ENCODE measurements at regions not wholly inside any gene's neighbourhood (a gene's known extent, or its start where the extent isn't known, plus 50 kb on each side); places are given as distances from the start of the nearest gene placed in this dataset.

DNA sequence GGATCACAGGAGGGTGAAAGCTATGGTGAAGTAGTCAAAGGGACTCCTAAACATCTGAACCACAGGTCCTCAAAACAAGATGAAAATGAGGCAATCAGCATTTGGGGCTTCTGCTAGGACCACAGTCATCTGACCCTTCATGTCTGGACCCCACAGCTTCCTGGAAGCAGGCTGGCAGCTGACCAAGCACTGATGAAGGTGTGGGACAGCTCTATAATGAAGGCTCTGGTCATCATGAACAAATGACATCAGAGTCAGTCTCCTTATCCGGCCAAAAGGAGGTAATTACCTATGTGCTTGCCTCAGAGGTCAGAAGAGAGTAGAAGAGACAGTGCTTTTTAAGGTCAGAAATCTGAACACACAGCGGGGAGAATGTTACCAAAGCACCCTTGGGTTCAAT is 101.2 kb upstream of the GNAO1 start:
- no peak for DNase-seq (ENCODE audit: low read depth)

DNA sequence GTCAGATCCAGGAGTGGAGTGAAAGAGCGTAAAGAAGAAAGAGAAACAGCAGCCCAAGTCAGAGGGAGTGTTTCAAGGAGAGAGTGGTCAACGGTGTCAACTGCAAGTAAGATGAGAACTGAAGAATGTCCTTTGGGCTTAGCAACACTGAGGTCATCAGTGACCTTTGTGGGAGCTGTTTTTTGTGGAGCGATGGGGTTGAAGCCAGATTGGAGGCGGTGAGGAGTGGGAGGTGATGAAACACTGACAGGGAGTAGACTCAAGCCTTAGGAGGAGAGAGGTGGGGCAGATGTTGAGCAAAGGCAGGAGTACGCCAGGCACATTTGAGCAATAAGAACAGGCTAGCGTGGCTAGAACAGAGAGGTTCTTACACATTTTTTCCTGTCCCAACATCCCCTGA is 103.7 kb upstream of the GNAO1 start:
- no peak for DNase-seq (ENCODE audit: low read depth)

DNA sequence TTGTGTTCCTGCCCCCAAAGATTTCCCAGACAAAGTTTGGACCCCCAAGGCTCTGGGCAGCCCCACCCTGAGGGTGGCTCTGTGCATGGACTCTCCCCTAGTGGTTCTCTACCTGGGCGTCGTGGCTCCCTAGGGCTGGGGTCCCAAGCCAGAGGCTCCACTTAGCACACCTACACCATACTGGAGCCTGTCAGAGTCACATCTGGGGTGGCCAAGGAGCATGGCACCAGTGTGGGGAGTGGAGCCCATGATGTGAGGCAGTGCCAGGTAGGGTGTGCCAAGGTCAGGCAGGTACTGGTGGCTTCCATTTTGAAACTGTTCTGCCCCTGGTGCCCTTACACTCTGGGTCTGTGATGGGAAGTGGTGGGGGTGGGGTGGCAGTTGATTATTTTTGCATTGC is 109.9 kb upstream of the GNAO1 start:
- no peak for DNase-seq (ENCODE audit: low read depth)

DNA sequence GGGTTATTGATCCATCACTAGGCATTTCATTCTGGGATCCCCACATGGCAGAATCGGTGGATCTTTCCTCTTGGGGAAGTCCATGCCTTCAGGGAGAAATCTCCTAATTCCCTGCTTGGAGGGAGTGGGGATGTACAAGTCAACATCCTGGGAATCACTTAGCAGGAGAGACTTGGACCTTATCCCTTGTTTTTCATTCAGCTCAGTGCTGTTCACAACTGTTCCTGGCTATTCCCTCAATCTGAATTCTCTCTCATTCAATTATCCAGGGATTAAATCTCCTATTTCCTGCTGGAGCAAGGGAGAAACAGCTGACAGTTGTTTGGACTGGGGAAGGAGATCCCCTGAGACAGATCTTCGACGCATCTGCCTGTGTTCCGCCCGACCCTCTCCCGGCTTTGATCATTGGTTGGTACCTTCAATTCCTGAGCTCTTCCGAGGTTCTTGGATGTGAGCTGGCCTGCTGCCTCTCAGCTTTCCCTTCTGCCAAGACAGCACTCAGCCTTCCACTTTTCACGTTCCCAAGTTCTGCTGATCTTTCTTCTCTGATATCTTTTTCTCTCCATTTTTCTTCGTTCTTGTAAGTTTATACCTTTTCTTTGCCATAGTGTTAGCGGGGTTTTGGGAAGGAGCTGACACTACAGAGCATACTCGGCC is 115.4 kb upstream of the GNAO1 start:
- DNase-seq (ENCODE audit: low read depth), result no peak

DNA sequence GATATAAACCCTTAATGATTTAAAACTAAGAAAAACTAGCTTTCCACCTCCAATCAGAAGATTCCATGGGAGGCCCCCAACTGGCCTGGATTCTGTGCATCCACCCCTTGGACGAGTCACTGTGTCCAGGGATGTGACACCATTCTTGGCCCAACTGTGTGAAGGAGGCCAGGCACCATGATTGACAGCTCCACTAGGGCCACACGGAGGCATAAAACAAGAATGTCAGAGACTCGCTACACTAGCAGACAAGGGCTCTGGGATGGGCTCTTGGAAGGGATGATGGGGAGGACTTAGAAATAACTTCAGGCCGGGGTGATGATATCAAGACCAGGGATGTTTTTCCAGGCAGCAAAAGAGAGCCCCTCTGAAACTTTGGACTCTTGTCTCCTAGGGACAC is 117.8 kb upstream of the GNAO1 start:
- DNase-seq (ENCODE audit: low read depth), result no peak

DNA sequence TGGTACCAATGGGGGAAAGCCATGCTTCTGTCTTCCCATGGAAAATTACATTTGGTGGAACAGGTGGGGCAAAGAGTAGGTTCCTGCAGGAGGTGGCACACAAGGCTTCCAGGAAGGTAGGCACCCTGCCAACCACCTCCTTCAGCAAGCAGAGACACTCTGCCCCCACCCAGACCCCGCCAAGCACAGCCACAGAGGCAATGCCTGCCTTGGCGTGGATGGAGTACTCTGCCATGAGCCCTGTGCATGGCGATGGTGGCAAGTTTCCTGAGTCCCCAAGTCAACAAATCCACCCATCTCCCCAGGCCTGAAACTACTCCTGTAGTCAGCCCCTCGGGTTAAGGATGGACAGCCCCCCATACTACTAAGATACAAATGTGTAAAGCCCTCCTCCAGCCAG is 119.2 kb upstream of the GNAO1 start:
- DNase-seq (ENCODE audit: low read depth), result no peak

DNA sequence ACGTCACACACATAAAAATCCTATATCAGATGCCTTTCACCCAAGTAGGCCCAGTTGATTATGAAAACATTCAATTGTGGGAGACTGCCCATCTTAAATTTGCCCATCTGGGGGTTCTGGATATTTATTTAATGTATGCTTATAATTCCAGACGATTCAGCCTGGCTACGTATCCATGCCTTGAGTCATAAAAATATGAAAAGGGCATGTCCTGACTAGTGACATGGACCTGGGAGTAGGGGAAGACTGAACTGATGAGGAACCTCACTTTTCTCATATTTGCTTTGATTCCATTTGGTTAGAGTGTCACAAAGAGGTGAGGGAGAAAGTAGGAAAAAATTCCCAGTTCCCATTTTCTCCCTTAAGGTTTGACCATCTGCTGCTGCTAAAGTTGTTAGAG is 122.5 kb upstream of the GNAO1 start:
- DNase-seq (ENCODE audit: low read depth), result no peak

DNA sequence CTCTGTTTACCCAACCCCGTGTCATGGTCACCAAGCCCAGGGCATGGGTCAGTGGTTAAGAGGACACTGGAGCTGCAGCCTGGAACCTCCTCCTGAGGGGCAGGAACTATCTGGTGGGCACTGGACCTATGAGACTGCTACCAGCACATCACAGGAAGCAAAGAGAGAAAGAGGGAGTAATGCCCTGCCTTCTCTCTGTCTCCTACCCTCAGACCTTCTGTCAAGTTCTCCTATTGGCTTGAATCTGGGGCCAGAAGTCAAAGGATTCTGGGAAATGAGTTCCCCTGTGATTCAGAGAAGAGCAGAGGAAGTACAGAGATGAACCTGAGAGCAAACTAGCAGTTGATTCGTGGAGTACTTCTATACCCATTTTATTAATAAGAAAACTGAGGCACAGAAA is 123.0 kb upstream of the GNAO1 start:
- no peak for DNase-seq (ENCODE audit: low read depth)

DNA sequence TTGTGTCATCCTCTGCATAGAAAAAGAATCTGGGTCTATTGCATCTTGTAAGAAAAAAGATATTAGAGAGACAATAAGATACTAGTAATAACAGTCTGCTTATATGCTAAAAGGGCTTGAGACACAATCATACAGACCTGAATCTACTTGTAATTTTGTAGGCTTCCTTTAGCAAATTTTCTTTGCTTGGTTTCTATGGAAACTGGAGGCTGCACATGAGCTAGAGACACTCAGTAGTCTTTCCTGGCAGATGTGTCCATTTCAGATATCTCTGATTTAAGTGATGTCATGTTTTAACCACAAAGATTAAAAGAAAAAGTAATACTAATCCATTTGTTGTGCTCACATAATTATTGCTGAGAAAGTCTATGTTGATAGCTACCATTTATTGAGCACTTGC is 123.9 kb upstream of the GNAO1 start:
- DNase-seq (ENCODE audit: low read depth), result no peak

DNA sequence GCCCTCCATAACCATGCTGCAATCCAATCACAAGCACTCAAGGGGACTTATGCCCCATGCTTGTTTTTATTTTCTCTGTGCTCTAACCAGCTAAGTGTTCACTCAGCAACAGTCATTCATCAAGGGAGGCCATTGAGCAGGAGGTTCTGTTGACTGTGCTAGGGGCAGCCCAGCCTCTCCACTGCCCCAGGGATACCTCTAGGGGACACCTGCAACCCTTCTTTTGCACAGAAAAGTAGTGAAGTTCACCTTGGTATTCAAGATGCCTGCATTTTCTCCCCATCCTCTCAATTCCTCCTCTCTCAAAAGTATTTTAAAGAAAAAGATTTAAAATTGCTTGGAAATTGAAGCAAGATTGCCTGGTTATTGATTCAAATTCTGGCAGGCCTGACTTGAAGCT is 124.7 kb upstream of the GNAO1 start:
- DNase-seq (ENCODE audit: low read depth), result no peak

DNA sequence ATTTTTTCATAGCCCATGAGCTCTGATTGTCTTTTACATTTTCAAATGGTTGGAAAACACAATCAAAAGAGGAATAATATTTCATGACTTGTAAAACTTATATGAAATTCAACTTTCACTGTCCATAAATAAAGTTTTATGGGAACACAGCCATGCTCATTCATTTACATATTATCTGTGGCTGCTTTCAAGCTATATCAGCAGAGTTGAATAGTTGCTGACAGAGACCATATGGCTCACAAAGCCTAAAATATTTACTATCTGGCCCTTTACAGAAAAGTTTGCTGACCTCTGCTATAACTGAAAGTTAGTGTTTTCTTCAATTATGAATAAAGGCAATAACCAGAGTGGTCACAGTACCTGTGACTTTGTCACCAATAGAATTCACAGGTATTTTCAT is 128.2 kb upstream of the GNAO1 start:
- no peak for DNase-seq (ENCODE audit: low read depth)

DNA sequence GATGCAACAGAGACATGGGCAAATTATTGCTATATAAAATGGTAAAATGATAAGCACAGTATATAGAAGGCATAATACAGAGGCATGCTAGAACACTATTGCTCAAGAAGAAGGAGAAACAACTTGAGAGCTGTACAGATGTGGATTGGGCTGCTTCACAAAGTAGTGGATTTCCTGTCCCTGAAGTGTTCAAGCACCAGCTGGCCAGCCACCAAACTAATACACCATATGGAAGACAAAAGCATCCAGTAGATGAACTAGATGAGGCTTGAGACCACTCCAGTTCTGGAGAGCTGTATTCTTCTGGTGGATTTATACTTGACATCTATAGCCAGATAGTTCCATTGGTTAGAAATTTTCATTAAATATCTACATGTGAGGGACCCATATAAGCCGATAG is 134.1 kb upstream of the GNAO1 start:
- DNase-seq (ENCODE audit: low read depth), result no peak

DNA sequence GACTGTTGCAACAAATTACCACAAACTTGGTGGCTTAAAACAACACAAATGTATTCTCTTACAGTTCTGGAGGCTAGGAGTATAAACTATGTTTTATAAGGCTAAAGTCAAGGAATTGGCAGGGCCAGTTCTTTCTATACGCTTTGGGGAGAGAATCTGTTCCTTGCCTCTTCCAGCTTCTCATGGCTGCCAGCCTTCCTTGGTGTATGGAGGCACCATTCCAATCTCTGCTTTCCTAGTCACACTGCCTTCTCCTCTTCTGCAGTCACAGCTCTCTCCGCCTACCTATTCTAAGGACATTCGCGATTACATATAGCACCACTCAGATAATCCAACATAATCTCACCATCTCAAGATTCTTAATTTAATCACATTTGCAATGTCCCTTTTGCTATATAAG is 140.4 kb upstream of the GNAO1 start:
- no peak for DNase-seq (ENCODE audit: low read depth)

DNA sequence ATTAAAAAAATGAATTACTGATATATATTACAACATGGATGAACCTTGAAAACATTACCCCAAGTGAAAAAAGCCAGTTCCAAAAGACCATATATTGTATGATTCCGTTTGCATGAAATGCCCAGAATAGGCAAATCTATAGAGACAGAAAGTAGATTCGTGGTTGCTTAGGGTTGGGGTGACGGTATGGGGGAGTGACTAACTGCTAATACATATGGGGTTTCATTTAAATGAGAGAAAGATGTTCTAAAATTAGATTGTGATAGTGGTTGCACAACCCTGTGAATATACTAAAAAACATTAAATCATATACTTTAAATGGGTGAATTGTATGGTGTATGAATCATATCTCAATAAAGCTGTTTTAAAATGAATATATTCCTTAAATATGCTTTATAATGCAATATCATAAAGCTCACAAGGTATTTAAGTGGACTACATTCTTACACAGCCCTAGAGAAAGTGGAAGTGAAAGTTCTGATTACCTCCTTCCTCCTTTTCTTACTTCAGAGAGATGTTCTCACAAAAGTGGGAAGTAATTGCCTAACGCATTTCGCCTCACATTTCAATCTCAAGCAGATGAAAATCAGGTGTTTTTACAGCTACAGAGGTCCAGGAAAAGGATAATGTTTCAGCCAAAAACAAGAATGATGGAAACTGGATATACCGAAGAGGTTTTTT is 142.7 kb upstream of the GNAO1 start:
- no peak for DNase-seq (ENCODE audit: low read depth)

DNA sequence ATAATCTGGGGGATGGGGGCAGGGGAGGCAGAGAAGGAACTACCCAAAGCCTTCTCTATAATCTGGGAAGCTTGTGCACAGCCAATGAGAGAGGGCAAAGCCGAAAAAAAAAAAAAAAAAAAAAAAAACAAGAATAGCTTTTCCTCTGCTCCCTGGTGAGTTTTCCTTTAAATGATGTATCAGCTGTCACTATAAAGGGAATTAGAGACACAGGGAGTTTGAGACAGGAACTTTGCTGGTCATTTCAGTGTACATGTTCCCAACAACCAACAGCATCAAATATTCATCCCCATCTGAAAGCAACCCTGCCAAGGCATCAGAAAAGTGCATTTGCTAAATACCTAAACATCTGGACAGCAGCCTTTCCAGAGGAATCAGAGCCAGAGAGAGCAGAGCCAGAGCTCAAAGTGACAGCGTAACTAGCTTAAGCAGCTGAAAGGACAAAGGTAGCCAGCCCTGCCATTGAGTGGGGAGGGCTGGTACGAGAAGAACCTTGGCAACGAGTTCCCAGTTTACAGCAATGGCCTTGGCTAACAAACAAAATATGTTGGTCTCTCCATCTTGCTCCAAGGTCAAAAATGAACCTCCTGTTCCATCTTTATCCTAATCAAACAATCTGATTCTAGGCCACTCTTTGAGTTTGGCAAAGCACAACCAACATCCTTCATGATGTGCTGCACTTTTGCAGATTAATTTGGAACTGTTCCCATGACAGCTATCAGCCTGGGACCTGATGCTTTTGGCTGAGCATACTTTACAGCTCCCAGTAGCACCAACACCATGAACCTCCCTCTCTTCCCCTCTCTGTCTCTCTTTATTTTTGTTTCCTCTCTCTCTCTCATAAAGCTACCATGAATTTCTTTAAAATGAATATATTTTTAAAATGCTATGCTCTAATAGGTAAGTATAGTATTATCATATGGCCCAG is 143.7 kb upstream of the GNAO1 start:
- no peak for DNase-seq (ENCODE audit: low read depth)

DNA sequence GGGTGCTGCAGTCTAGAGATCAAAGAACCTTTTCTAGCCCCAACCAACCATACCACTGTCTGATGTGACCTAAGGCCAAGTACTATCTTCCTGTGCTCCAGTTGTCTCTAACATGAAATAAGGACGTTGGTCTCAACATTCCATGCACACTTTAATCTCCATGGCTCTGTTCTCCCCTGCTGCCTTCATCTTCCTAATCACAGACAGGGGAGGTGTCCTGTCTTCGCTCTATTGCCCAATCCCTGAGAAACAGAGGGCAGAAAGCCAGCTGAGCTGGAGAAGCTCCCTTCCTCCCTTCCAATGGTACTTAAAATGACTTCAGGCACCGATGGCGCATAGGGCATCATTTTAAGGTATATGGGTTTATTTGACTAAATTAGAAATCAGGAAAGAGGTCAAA is 148.9 kb upstream of the GNAO1 start:
- DNase-seq (ENCODE audit: low read depth), result no peak

DNA sequence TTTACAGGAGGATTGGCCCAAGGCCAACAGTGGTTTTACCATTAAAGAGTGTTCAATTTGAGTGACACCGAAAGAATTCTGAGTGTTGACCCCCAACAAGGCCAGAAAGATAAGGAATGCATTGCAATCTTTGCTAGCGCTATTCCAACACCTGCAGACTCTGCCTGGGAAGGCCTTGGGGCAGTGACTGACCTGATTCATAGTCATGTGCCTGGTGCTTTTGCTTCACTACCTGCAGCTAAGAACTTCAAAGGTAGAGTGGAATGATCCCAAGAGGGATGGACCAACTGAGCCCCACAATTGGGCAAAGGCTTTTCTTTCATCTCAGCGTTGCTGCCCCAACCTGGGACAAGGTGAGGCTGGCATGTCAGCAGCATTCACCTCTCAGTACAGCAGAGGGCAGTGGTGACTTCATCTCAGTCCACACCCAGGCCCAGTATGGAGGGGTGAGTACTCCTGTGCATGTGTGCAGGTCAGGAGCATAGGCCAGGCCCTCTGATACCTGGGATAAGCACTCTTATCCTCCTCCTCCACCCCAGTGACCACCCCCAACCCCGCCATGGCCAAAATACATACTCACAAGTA is 149.6 kb upstream of the GNAO1 start:
- peak; percentile 42 for DNase-seq (ENCODE audit: low read depth)

DNA sequence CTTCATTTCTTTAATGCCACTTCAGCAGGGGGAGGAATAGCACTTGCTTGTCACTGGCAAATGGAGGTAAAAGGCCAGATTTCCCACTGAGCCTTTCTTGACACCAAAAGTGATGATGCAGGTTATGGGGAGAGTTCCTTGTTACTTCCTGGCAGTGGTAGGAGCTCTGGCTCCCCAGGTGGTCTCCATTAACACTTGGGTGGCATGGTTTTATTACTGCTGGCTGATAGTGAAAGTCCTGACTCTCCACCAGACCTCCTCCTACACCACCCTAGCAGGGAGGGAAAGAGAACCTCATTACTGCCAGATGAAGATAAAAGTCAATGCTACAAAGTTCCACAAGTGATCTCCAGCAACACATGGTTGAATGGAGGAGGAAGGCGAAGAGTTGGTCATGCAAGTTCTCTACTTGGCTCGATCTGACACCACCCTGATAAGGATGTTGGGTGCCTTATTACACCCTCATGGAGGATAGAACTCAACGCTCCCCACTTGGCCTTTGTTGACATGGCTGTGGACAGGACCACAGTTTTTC is 152.7 kb upstream of the GNAO1 start:
- DNase-seq (ENCODE audit: low read depth), result no peak

DNA sequence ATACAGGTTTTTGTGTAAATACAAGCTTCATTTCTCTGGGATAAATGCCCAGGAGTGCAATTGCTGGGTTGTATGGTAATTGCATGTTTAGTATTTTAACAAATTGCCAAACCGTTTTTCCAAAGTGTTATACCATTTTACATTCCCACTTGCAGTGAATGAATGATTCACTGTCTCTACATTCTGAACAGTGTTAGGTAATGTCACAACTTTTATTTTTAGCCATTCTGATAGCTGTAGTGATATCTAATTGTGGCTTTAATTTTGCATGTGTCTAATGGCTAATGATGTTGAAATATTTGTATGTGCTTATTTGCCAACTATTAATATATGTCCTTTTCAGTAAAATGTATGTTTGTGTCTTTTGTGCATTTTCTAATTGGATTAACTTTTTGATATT is 156.9 kb upstream of the CES5A start:
- no peak for DNase-seq (ENCODE audit: low read depth)

DNA sequence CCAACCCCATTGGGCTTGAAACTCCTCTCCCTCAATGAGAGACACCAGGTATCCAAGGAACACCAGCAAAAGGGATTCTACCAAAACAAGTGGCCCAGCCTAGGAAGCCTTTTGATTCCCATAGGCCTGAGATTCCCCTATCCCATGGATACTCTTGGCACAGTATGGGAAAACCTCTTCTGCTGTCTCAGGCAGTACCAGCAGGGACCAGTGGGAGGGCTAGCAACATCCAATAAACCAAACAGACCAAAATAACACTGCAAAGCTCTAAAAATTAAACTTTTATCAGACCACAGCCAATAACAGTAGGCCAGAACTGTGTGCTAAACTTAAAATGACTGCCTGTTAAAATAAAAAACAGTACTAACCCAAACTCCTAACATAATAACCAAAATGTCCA is 153.9 kb upstream of the CES5A start:
- DNase-seq (ENCODE audit: low read depth), result peak; percentile 4

DNA sequence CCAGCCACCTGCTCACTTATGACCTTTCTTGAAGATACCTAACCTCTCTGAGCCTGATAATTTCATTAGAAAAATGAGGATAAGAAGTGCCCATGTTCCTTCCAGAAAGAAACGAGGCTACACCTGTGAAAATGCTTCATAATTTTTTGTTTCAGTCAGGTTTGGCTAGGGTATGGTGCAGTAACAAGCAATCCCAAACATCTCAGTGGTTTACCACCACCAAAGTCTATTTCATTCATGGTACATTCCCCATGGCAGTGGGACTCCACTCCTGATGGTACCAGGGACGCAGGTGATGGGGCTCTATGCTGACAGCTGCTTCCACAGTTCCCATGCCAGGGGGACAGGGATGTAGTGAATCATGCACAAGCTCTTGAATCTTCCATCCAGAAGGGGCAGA is 147.6 kb upstream of the CES5A start:
- DNase-seq (ENCODE audit: low read depth), result no peak

DNA sequence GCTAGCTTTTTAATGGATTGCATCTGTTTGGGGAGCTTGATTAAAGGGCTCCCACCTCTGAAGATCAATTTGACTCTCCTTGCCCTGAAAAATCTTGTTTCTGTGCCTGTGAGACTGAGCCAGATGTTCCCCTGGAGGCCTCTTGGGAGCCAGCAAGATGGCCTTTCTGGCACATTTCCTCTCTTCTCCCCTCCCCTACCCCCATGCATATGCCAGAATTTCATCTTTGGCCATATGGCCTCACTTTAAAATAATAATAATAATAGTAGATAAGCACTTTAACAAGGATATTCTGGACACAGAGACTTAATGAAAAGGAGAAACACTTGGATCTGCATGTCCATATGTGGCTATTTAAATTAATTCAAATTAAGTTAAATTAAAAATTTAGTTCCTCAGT is 144.1 kb upstream of the CES5A start:
- DNase-seq (ENCODE audit: low read depth), result no peak

All from ELR (cell line).